ENCODE measurements at regions not wholly inside any gene's neighbourhood (a gene's known extent, or its start where the extent isn't known, plus 50 kb on each side); places are given as distances from the start of the nearest gene placed in this dataset.
"Not testable (repeated sequence)": the region's sequence is repeated elsewhere in the genome, so short reads cannot be mapped to it uniquely, and the experiment has no call there.

- FAIRE-seq: not testable (repeated sequence)
These were observed 613.3 kb upstream of the LUZP2 start for GRCh38 chr11:23883426-23884048.

GRCh38 chr11:23884341-23884740, 612.5 kb upstream of the LUZP2 start:
- no peak for FAIRE-seq
- DNase-seq (ENCODE audit: extremely low spot score, insufficient read length, low read depth): no peak

More at GRCh38 chr11:23883426-23884048, 613.3 kb upstream of the LUZP2 start:
- not testable (repeated sequence) for DNase-seq (ENCODE audit: extremely low spot score, insufficient read length, low read depth)

- DNase-seq (ENCODE audit: extremely low spot score, insufficient read length, low read depth) (no peak), FAIRE-seq (no peak)
These were observed 611.1 kb upstream of the LUZP2 start for GRCh38 chr11:23885801-23886200.

- not testable (repeated sequence) for FAIRE-seq; DNase-seq (ENCODE audit: extremely low spot score, insufficient read length, low read depth)
These were observed 609.7 kb upstream of the LUZP2 start for GRCh38 chr11:23887122-23887521.

GRCh38 chr11:23893126-23893525, 603.7 kb upstream of the LUZP2 start:
- FAIRE-seq (no peak), DNase-seq (ENCODE audit: extremely low spot score, insufficient read length, low read depth) (no peak)

- DNase-seq (ENCODE audit: extremely low spot score, insufficient read length, low read depth) (no peak), FAIRE-seq (no peak)
These were observed 599.2 kb upstream of the LUZP2 start for GRCh38 chr11:23897453-23898286.

- no peak for DNase-seq (ENCODE audit: extremely low spot score, insufficient read length, low read depth)
- FAIRE-seq: no peak
These were observed 593.7 kb upstream of the LUZP2 start for GRCh38 chr11:23903044-23903704.

- DNase-seq (ENCODE audit: extremely low spot score, insufficient read length, low read depth) (no peak), FAIRE-seq (no peak)
These were observed 577.4 kb upstream of the LUZP2 start for GRCh38 chr11:23919455-23919854.

GRCh38 chr11:23923357-23923756, 573.5 kb upstream of the LUZP2 start:
- FAIRE-seq: no peak
- no peak for DNase-seq (ENCODE audit: extremely low spot score, insufficient read length, low read depth)

- DNase-seq (ENCODE audit: extremely low spot score, insufficient read length, low read depth) (no peak), FAIRE-seq (no peak)
These were observed 572.6 kb upstream of the LUZP2 start for GRCh38 chr11:23924226-23924625.

- DNase-seq (ENCODE audit: extremely low spot score, insufficient read length, low read depth) (no peak), FAIRE-seq (no peak)
These were observed 565.4 kb upstream of the LUZP2 start for GRCh38 chr11:23931443-23931842.

GRCh38 chr11:23932485-23932898, 564.4 kb upstream of the LUZP2 start:
- DNase-seq (ENCODE audit: extremely low spot score, insufficient read length, low read depth): no peak
- no peak for FAIRE-seq

- FAIRE-seq: no peak
- DNase-seq (ENCODE audit: extremely low spot score, insufficient read length, low read depth): no peak
These were observed 563.1 kb upstream of the LUZP2 start for GRCh38 chr11:23933721-23934120.

- not testable (repeated sequence) for DNase-seq (ENCODE audit: extremely low spot score, insufficient read length, low read depth); FAIRE-seq
These were observed 562.1 kb upstream of the LUZP2 start for GRCh38 chr11:23934671-23935270.

- not testable (repeated sequence) for DNase-seq (ENCODE audit: extremely low spot score, insufficient read length, low read depth); FAIRE-seq
These were observed 554.6 kb upstream of the LUZP2 start for GRCh38 chr11:23942117-23942815.

- FAIRE-seq (no peak), DNase-seq (ENCODE audit: extremely low spot score, insufficient read length, low read depth) (no peak)
These were observed 551.9 kb upstream of the LUZP2 start for GRCh38 chr11:23944923-23945322.

GRCh38 chr11:23947883-23948282, 549.0 kb upstream of the LUZP2 start:
- DNase-seq (ENCODE audit: extremely low spot score, insufficient read length, low read depth): no peak
- FAIRE-seq: no peak

- no peak for DNase-seq (ENCODE audit: extremely low spot score, insufficient read length, low read depth)
- no peak for FAIRE-seq
These were observed 548.0 kb upstream of the LUZP2 start for GRCh38 chr11:23948851-23949250.

- no peak for FAIRE-seq
- DNase-seq (ENCODE audit: extremely low spot score, insufficient read length, low read depth): no peak
These were observed 542.7 kb upstream of the LUZP2 start for GRCh38 chr11:23953951-23954710.

All from GM18507 (cell line).